ENCODE measurements at regions not wholly inside any gene's neighbourhood (a gene's known extent, or its start where the extent isn't known, plus 50 kb on each side); places are given as distances from the start of the nearest gene placed in this dataset.

- WGBS (ENCODE audit: low lambda C conversion rate) = 57% methylated on average over 2 of the region's 2 CpGs
- H3K27ac ChIP-seq (ENCODE audit: low read depth in 2 of 2, low read length in 1 of 2) = no peak overlapping the region
- no peaks in the 10 kb centered on the region for H3K9me3 ChIP-seq
- H3K9ac ChIP-seq = no peak overlapping the region
- H3K9me2 ChIP-seq = no peaks in the 10 kb centered on the region
- CTCF ChIA-PET = no interaction called here
- no peaks in the 10 kb centered on the region for H3K27me3 ChIP-seq (ENCODE audit: insufficient read depth)
- POLR2A ChIA-PET = no interaction called here
- no peaks in the 10 kb centered on the region for H4K20me1 ChIP-seq (ENCODE audit: insufficient read depth)
- no peaks in the 10 kb centered on the region for H3F3A ChIP-seq (replicated peaks; ENCODE audit: insufficient read depth)
- TF ChIP-seq MAX (IDR thresholded peaks at IDR 0.05; ENCODE audit: low read depth) = no peak
- TF ChIP-seq POLR2AphosphoS5 (IDR thresholded peaks at IDR 0.05; ENCODE audit: low read depth, low read length) = no peak
- no peak for TF ChIP-seq RAD21 (IDR thresholded peaks at IDR 0.05; ENCODE audit: low read length)
- no peak for TF ChIP-seq CTCF (IDR thresholded peaks at IDR 0.05)
- H3K4me2 ChIP-seq = no peak overlapping the region
- H3K4me1 ChIP-seq (ENCODE audit: control insufficient read depth in 1 of 2, insufficient read depth in 2 of 2, low read depth in 1 of 2, low read length in 1 of 2) = no peaks in the 10 kb centered on the region; a peak in 1 of 4 replicates
- H3K36me3 ChIP-seq (replicated peaks in 1 of 2; ENCODE audit: control insufficient read depth in 1 of 2, insufficient read depth in 2 of 2, low read length in 1 of 2) = no peaks in the 10 kb centered on the region
- no peaks in the 10 kb centered on the region for H3K79me2 ChIP-seq (ENCODE audit: insufficient read depth)
- no peak overlapping the region for H3K4me3 ChIP-seq (ENCODE audit: low read depth in 2 of 2, low read length in 1 of 2)
- no peak overlapping the region for H2AFZ ChIP-seq (ENCODE audit: low read depth)
- DNase-seq = no peak
Measured at GRCh38 chr11:25777343-25777742, 554.6 kb upstream of the ANO3 start.

- Histone ChIP-seq H3K79me2 (ENCODE audit: insufficient read depth) (no peaks in the 10 kb centered on the region), H3K4me2 (no peak overlapping the region), H3K36me3 (replicated peaks in 1 of 2; ENCODE audit: control insufficient read depth in 1 of 2, insufficient read depth in 2 of 2, low read length in 1 of 2) (no peaks in the 10 kb centered on the region), H2AFZ (ENCODE audit: low read depth) (no peak overlapping the region), H3K27ac (ENCODE audit: low read depth in 2 of 2, low read length in 1 of 2) (no peak overlapping the region), H3K27me3 (ENCODE audit: insufficient read depth) (no peaks in the 10 kb centered on the region), H3F3A (replicated peaks; ENCODE audit: insufficient read depth) (no peaks in the 10 kb centered on the region), H3K9ac (no peak overlapping the region), H3K4me3 (ENCODE audit: low read depth in 2 of 2, low read length in 1 of 2) (no peak overlapping the region), H4K20me1 (ENCODE audit: insufficient read depth) (no peaks in the 10 kb centered on the region), H3K9me2 (no peaks in the 10 kb centered on the region), H3K9me3 (no peaks in the 10 kb centered on the region), H3K4me1 (ENCODE audit: control insufficient read depth in 1 of 2, insufficient read depth in 2 of 2, low read depth in 1 of 2, low read length in 1 of 2) (no peaks in the 10 kb centered on the region; a peak in 1 of 4 replicates)
- 30% methylated on average over 1 of the region's 1 CpG for WGBS (ENCODE audit: low lambda C conversion rate)
- POLR2A ChIA-PET = no interaction called here
- TF ChIP-seq GATA2 (CRISPR knock-in tag; IDR thresholded peaks at IDR 0.05) (peak; percentile 34), CHD2 (IDR thresholded peaks at IDR 0.05; ENCODE audit: low read length, partially characterized antibody) (no peak)
- DNase-seq = no peak
- CTCF ChIA-PET = no interaction called here
Measured at GRCh38 chr11:25779033-25779432, 552.9 kb upstream of the ANO3 start.

- DNase-seq = no peak
- Histone ChIP-seq H3K9me2 (no peaks in the 10 kb centered on the region), H3K79me2 (ENCODE audit: insufficient read depth) (no peaks in the 10 kb centered on the region; the same call in 1 of the 2 replicates), H3K4me3 (ENCODE audit: low read depth in 2 of 2, low read length in 1 of 2) (no peak overlapping the region), H3K9me3 (no peaks in the 10 kb centered on the region), H3K4me2 (no peak overlapping the region), H4K20me1 (ENCODE audit: insufficient read depth) (no peaks in the 10 kb centered on the region), H3K4me1 (ENCODE audit: control insufficient read depth in 1 of 2, insufficient read depth in 2 of 2, low read depth in 1 of 2, low read length in 1 of 2) (no peaks in the 10 kb centered on the region), H3K9ac (no peak overlapping the region), H3K27ac (ENCODE audit: low read depth in 2 of 2, low read length in 1 of 2) (no peak overlapping the region), H3K27me3 (ENCODE audit: insufficient read depth) (no peaks in the 10 kb centered on the region), H2AFZ (ENCODE audit: low read depth) (no peak overlapping the region), H3K36me3 (replicated peaks in 1 of 2; ENCODE audit: control insufficient read depth in 1 of 2, insufficient read depth in 2 of 2, low read length in 1 of 2) (no peaks in the 10 kb centered on the region), H3F3A (replicated peaks; ENCODE audit: insufficient read depth) (no peaks in the 10 kb centered on the region)
- 32% methylated on average over 3 of the region's 3 CpGs for WGBS (ENCODE audit: low lambda C conversion rate)
- no peak for TF ChIP-seq FOSL2 (IDR thresholded peaks at IDR 0.05; ENCODE audit: borderline replicate concordance, low read depth)
- TF ChIP-seq SMC3 (IDR thresholded peaks at IDR 0.05; ENCODE audit: low read depth, low read length) = no peak
- no peak for TF ChIP-seq POLR2AphosphoS5 (IDR thresholded peaks at IDR 0.05; ENCODE audit: low read depth, low read length)
- TF ChIP-seq RCOR1 (IDR thresholded peaks at IDR 0.05; ENCODE audit: low read length) = no peak
- no peak for TF ChIP-seq ELF1 (IDR thresholded peaks at IDR 0.05)
- TF ChIP-seq FOXM1 (IDR thresholded peaks at IDR 0.05; ENCODE audit: low read depth) = no peak
- TF ChIP-seq RXRA (IDR thresholded peaks at IDR 0.05; ENCODE audit: borderline replicate concordance, low read depth) = no peak
- ChIA-PET POLR2A (no interaction called here), CTCF (interaction anchor here (1.1 kb wide), 1 partner anchor 86 kb away, joined by 3 read pairs; no protein-coding TSS in a partner anchor)
Measured at GRCh38 chr11:25787416-25787815, 544.5 kb upstream of the ANO3 start.

Data from SK-N-SH (cell line).